B cell (primary cell): ENCODE measurements at regions not wholly inside any gene's neighbourhood (a gene's known extent, or its start where the extent isn't known, plus 50 kb on each side); places are given as distances from the start of the nearest gene placed in this dataset.

Experiments
- ATAC-seq: fragments of 200-7000 bp; cut with Tn5 transposase; one replicate; pipeline ENCODE4 v1.10.0; 2021; ENCODE audit warnings: low read depth, mild to moderate bottlenecking, moderate number of reproducible peaks, moderate library complexity
- CTCF ChIA-PET: fragments of 350-600 bp; sonication (Branson Sonifier 250); formaldehyde crosslinking; loops from one replicate; lab custom pipeline; 2021; ENCODE audit warnings: antibody characterized with exemption, inconsistent platforms; lab: Charles Lee
- POLR2A ChIA-PET: fragments of 350-600 bp; sonication (Branson Sonifier 250); formaldehyde crosslinking; loops from one replicate; lab custom pipeline; 2021; ENCODE audit warnings: antibody characterized with exemption; lab: Charles Lee
- DNase-seq: peaks from one replicate; pipeline ENCODE4 v3.0.0; 2013
- H2AFZ ChIP-seq: 2 replicates; pipeline ENCODE4 v1.6.1; 2012; ENCODE audit warnings: mild to moderate bottlenecking, low read depth, low read length; ENCODE audit not compliant: insufficient read depth, poor library complexity, severe bottlenecking
- H3K27ac ChIP-seq, 2 donors: 1 replicate in 1 of 2; 2 replicates in 1 of 2; pipeline ENCODE4 v1.5.1; 2012 to 2013; ENCODE audit warnings: low read length in 2 of 2, mild to moderate bottlenecking in 2 of 2, moderate library complexity in 1 of 2
- H3K27me3 ChIP-seq, 4 experiments: fragments of 200-600 bp in 1 of 4; sonication (generic) in 1 of 4; replicated peaks in 1 of 4; 1 replicate in 2 of 4; 2 replicates in 2 of 4; pipeline versions ENCODE4 v1.6.1 to v1.7.0; 2013 to 2016; ENCODE audit warnings: low read length in 3 of 4, mild to moderate bottlenecking in 2 of 4, mixed read lengths in 1 of 4, moderate library complexity in 1 of 4; ENCODE audit not compliant: insufficient read depth in 4 of 4, control insufficient read depth in 3 of 4; ENCODE audit errors: control extremely low read depth in 1 of 4
- H3K36me3 ChIP-seq, 2 experiments: replicated peaks in 1 of 2; 1 replicate in 1 of 2; 2 replicates in 1 of 2; pipeline versions ENCODE4 v1.6.1 to v1.7.1; 2013; ENCODE audit warnings: low read length in 1 of 2; ENCODE audit not compliant: insufficient read depth in 2 of 2, control insufficient read depth in 1 of 2; ENCODE audit errors: control extremely low read depth in 1 of 2, extremely low read depth in 1 of 2
- H3K4me1 ChIP-seq, 2 donors: fragments of 200-600 bp in 1 of 2; sonication (generic) in 1 of 2; 1 replicate in 1 of 2; 2 replicates in 1 of 2; pipeline versions ENCODE4 v1.5.1 to v1.6.1; 2013 to 2017; ENCODE audit warnings: low read length in 2 of 2; ENCODE audit not compliant: control insufficient read depth in 2 of 2, insufficient read depth in 2 of 2
- H3K4me2 ChIP-seq: replicated peaks from 2 replicates; pipeline ENCODE3; 2012; ENCODE audit warnings: mild to moderate bottlenecking, low read depth, low read length; ENCODE audit not compliant: poor library complexity, severe bottlenecking
- H3K4me3 ChIP-seq, 5 experiments: fragments of 200-600 bp in 1 of 5; sonication (generic) in 1 of 5; 1 replicate in 3 of 5; 2 replicates in 2 of 5; pipeline versions ENCODE4 v1.5.1 to v1.7.0; 2011 to 2016; ENCODE audit warnings: low read length in 4 of 5, mild to moderate bottlenecking in 4 of 5, low read depth in 2 of 5, control low read depth in 1 of 5, moderate library complexity in 1 of 5; ENCODE audit not compliant: insufficient read depth in 1 of 5; ENCODE audit errors: control extremely low read depth in 1 of 5, extremely low read depth in 1 of 5
- H3K79me2 ChIP-seq: fragments of 200-600 bp; sonication (generic); one replicate; pipeline ENCODE4 v1.6.0; 2016; ENCODE audit warnings: low read length; ENCODE audit not compliant: control insufficient read depth, insufficient read depth
- H3K9ac ChIP-seq: fragments of 200-600 bp; sonication (generic); 2 replicates; pipeline ENCODE4 v1.6.1; 2017; ENCODE audit warnings: mild to moderate bottlenecking, low read length, moderate library complexity
- H3K9me3 ChIP-seq, 3 donors: one replicate each; pipeline versions ENCODE4 v1.6.1 to v1.7.1; 2013; ENCODE audit warnings: low read length in 2 of 3; ENCODE audit not compliant: control insufficient read depth in 2 of 3, insufficient read depth in 1 of 3; ENCODE audit errors: control extremely low read depth in 1 of 3
- H4K20me1 ChIP-seq: 2 replicates; pipeline ENCODE4 v1.6.0; 2012; ENCODE audit warnings: mild to moderate bottlenecking, low read length; ENCODE audit not compliant: insufficient read depth, control insufficient read depth, poor library complexity, severe bottlenecking
- H3K27ac Mint-ChIP-seq: one replicate; pipeline ENCODE4 v1.8.0; 2021; ENCODE audit warnings: mixed read lengths
- H3K27me3 Mint-ChIP-seq: one replicate; pipeline ENCODE4 v1.8.0; 2021; ENCODE audit warnings: mixed read lengths
- H3K4me1 Mint-ChIP-seq: one replicate; pipeline ENCODE4 v1.8.0; 2021; ENCODE audit warnings: mixed read lengths
- H3K4me3 Mint-ChIP-seq: one replicate; pipeline ENCODE4 v1.8.0; 2021; ENCODE audit warnings: mixed read lengths
- H3K9me3 Mint-ChIP-seq: one replicate; pipeline ENCODE4 v1.8.0; 2022; ENCODE audit warnings: mixed read lengths; ENCODE audit not compliant: insufficient read depth
- EZH2 ChIP-seq: IDR thresholded peaks from 2 replicates; pipeline ENCODE4 v1.6.1; 2012; ENCODE audit warnings: borderline replicate concordance, low read depth, mild to moderate bottlenecking, moderate library complexity, low read length; ENCODE audit not compliant: insufficient read depth, poor library complexity, severe bottlenecking
- WGBS: methylation state at CpG from one replicate; pipeline ENCODE4 v1.1.5; 2013; ENCODE audit warnings: missing lambda C conversion rate; ENCODE audit not compliant: insufficient coverage; 5-methylcytosine and 5-hydroxymethylcytosine counted together
- intact Hi-C: fragments of 100-400 bp; cut with micrococcal nuclease; formaldehyde crosslinking; loops from one replicate; pipeline ENCODE4 v1.10.0; 2022
- TF ChIP-seq, protein P1 (sequence below): fragments of 200-600 bp; IDR thresholded peaks from one replicate; pipeline ENCODE4 v1.8.0; 2022; ENCODE audit warnings: antibody characterized with exemption, mild to moderate bottlenecking

DNA sequence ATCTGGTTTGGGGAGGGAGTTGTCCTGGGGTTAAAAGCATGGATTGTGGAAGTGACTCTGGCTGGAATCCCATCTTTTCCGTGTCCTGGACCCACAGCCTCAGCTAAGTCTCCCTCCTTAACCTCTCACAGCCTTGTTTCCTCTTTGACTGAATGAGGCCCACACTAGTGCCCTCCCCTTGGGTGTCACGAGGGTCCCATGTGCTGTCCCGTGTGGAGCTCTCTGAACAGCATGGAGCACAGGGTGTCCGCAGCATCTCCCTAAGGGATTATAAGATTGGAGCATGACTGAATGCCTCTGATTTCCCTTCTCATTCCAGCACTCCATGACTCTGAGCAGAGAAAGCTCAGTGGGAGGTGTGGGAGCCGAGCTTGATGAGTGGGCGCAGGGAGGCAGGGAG, 182.5 kb downstream of the TEX29 start:
- Mint-ChIP-seq H3K9me3 (peaks cover 5% of the 10 kb centered on the region), H3K4me3 (no peak overlapping the region), H3K27ac (no peak overlapping the region), H3K27me3 (peaks cover 14% of the 10 kb centered on the region), H3K4me1 (no peaks in the 10 kb centered on the region)
- Histone ChIP-seq H3K27me3 (peaks cover 0 to 2% (median 0%) of the 10 kb centered on the region in 4 experiments), H3K9ac (no peak overlapping the region), H3K4me2 (no peak overlapping the region), H3K4me3 (no peak overlapping the region), H3K27ac (no peak overlapping the region), H3K36me3 (no peaks in the 10 kb centered on the region), H3K4me1 (no peaks in the 10 kb centered on the region), H3K9me3 (peaks cover 0 to 15% (median 0%) of the 10 kb centered on the region in 3 donors), H3K79me2 (no peaks in the 10 kb centered on the region), H4K20me1 (no peaks in the 10 kb centered on the region), H2AFZ (no peak overlapping the region)
- ChIA-PET POLR2A (no interaction called here), CTCF (no interaction called here)
- no peak for DNase-seq
- no peak for ATAC-seq
- intact Hi-C loops = no loop called here
- TF ChIP-seq EZH2 = no peak
- TF ChIP-seq, protein P1, sequence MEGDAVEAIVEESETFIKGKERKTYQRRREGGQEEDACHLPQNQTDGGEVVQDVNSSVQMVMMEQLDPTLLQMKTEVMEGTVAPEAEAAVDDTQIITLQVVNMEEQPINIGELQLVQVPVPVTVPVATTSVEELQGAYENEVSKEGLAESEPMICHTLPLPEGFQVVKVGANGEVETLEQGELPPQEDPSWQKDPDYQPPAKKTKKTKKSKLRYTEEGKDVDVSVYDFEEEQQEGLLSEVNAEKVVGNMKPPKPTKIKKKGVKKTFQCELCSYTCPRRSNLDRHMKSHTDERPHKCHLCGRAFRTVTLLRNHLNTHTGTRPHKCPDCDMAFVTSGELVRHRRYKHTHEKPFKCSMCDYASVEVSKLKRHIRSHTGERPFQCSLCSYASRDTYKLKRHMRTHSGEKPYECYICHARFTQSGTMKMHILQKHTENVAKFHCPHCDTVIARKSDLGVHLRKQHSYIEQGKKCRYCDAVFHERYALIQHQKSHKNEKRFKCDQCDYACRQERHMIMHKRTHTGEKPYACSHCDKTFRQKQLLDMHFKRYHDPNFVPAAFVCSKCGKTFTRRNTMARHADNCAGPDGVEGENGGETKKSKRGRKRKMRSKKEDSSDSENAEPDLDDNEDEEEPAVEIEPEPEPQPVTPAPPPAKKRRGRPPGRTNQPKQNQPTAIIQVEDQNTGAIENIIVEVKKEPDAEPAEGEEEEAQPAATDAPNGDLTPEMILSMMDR = no peak
- 87% methylated on average over 5 of the region's 6 CpGs for WGBS

- Histone ChIP-seq H3K4me3 (no peak overlapping the region), H3K27ac (no peak overlapping the region), H3K79me2 (no peaks in the 10 kb centered on the region), H3K4me2 (no peak overlapping the region), H4K20me1 (no peaks in the 10 kb centered on the region), H3K27me3 (peaks cover 0 to 2% (median 0%) of the 10 kb centered on the region in 4 experiments), H3K36me3 (no peaks in the 10 kb centered on the region), H3K4me1 (no peaks in the 10 kb centered on the region), H3K9me3 (peaks cover 0 to 16% (median 0%) of the 10 kb centered on the region in 3 donors), H3K9ac (no peak overlapping the region), H2AFZ (no peak overlapping the region)
- POLR2A ChIA-PET = no interaction called here
- TF ChIP-seq, protein P1 = no peak
- no peak for TF ChIP-seq EZH2
- Mint-ChIP-seq H3K4me3 (no peak overlapping the region), H3K9me3 (peaks cover 5% of the 10 kb centered on the region), H3K4me1 (no peaks in the 10 kb centered on the region), H3K27ac (no peak overlapping the region), H3K27me3 (peaks cover 14% of the 10 kb centered on the region)
- WGBS = 72% methylated on average over 7 of the region's 7 CpGs
- DNase-seq (no peak), ATAC-seq (no peak)
- CTCF ChIA-PET = no interaction called here
- intact Hi-C loops = no loop called here
Measured at GRCh38 chr13:111503376-111503775, 182.9 kb downstream of the TEX29 start.
